ENCODE measurements at regions not wholly inside any gene's neighbourhood (a gene's known extent, or its start where the extent isn't known, plus 50 kb on each side); places are given as distances from the start of the nearest gene placed in this dataset.
A peak's percentile ranks its signal among the peaks of the same experiment; 100 is the strongest.

DNA sequence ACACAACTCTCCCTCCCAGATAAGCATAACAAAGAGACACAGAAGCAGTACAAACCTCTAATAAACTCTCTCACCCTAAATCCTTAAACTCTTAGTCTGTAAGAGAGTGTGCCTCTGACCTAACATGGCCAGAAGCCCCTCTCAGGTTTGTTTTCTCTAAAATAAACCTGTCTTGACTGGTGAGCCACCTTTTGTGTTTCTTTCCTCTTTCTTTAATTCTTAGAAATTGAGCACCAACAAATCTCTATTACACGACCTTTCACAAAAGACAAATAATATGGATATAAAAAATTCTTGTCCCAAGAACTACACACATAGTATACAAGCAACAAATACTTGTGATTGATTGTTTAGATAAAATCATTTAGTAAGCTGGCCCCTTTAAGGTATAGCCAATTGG, 573.7 kb downstream of the EPHA5 start:
- no peak overlapping the region for H3K27ac ChIP-seq (ENCODE audit: poor library complexity, severe bottlenecking)
- H3K9me3 ChIP-seq (ENCODE audit: severe bottlenecking) = peaks cover 3% of the 10 kb centered on the region
- H3K4me1 ChIP-seq (ENCODE audit: insufficient read depth, poor library complexity, severe bottlenecking) = no peaks in the 10 kb centered on the region
- no peak overlapping the region for H3K4me3 ChIP-seq (ENCODE audit: severe bottlenecking)
- DNase-seq (ENCODE audit: low spot score) (no peak), ATAC-seq (ENCODE audit: low read depth) (no peak)
- no peak for TF ChIP-seq CTCF (IDR thresholded peaks at IDR 0.05; ENCODE audit: poor library complexity, severe bottlenecking)
- H3K27me3 ChIP-seq (ENCODE audit: insufficient read depth, poor library complexity, severe bottlenecking) = no peaks in the 10 kb centered on the region
- no peaks in the 10 kb centered on the region for H3K36me3 ChIP-seq (ENCODE audit: low read depth)

DNA sequence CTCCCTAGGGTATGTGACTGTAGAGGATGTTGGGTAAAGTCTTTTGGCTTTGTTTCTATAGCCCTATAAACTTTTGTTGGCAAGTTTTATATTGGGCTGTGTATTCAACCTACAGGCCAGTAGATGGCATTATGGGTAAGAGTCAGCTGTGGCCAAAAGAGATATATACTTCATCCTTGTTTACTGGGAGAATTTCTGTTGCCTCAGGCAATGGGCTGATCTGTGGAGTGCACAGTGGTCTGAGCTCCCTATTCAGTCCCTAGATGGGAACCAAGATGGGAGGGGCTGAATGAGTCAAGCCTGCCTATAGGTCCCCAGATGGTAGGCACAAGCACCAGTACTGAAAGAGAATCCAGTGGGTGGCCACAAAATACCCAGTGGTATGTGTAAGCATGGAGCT, 580.6 kb downstream of the EPHA5 start:
- Histone ChIP-seq H3K9me3 (ENCODE audit: severe bottlenecking) (no peaks in the 10 kb centered on the region), H3K27me3 (ENCODE audit: insufficient read depth, poor library complexity, severe bottlenecking) (no peaks in the 10 kb centered on the region), H3K4me3 (ENCODE audit: severe bottlenecking) (no peak overlapping the region), H3K36me3 (ENCODE audit: low read depth) (no peaks in the 10 kb centered on the region), H3K27ac (ENCODE audit: poor library complexity, severe bottlenecking) (no peak overlapping the region), H3K4me1 (ENCODE audit: insufficient read depth, poor library complexity, severe bottlenecking) (no peaks in the 10 kb centered on the region)
- peak; percentile 49; the same call in 2 of the 3 replicates for ATAC-seq (ENCODE audit: low read depth)
- peak; percentile 54 for TF ChIP-seq CTCF (IDR thresholded peaks at IDR 0.05; ENCODE audit: poor library complexity, severe bottlenecking)
- DNase-seq (ENCODE audit: low spot score) = no peak

GRCh38 chr4:65083076-65083475, 587.2 kb downstream of the EPHA5 start:
- Histone ChIP-seq H3K27me3 (ENCODE audit: insufficient read depth, poor library complexity, severe bottlenecking) (no peaks in the 10 kb centered on the region), H3K9me3 (ENCODE audit: severe bottlenecking) (no peaks in the 10 kb centered on the region), H3K36me3 (ENCODE audit: low read depth) (no peaks in the 10 kb centered on the region), H3K4me1 (ENCODE audit: insufficient read depth, poor library complexity, severe bottlenecking) (no peaks in the 10 kb centered on the region), H3K27ac (ENCODE audit: poor library complexity, severe bottlenecking) (no peak overlapping the region), H3K4me3 (ENCODE audit: severe bottlenecking) (no peak overlapping the region)
- DNase-seq (ENCODE audit: low spot score) (no peak), ATAC-seq (ENCODE audit: low read depth) (no peak)
- TF ChIP-seq CTCF (IDR thresholded peaks at IDR 0.05; ENCODE audit: poor library complexity, severe bottlenecking) = no peak

DNA sequence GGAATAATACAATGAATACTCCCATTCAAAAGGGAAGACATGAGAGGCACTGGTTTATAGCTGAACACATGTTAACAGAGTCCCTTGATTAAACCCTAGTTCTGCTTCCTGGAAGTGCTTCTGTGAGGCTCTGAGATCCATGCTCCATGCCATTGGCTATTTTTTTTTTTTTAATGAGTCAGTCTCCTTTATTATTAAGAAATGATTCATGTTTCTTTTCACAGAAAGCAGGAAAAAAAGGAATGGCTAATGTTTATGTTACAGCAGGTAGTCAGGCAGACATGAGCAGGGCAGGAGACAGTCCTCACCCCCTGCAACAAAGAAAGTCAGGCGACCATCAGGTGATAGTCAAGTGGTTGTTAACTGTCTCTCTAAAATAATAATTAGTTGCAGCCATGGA, 598.7 kb downstream of the EPHA5 start:
- Histone ChIP-seq H3K27me3 (ENCODE audit: insufficient read depth, poor library complexity, severe bottlenecking) (no peaks in the 10 kb centered on the region), H3K4me3 (ENCODE audit: severe bottlenecking) (no peak overlapping the region), H3K36me3 (ENCODE audit: low read depth) (no peaks in the 10 kb centered on the region), H3K9me3 (ENCODE audit: severe bottlenecking) (no peaks in the 10 kb centered on the region), H3K27ac (ENCODE audit: poor library complexity, severe bottlenecking) (no peak overlapping the region), H3K4me1 (ENCODE audit: insufficient read depth, poor library complexity, severe bottlenecking) (no peaks in the 10 kb centered on the region)
- TF ChIP-seq CTCF (IDR thresholded peaks at IDR 0.05; ENCODE audit: poor library complexity, severe bottlenecking) = no peak
- ATAC-seq (ENCODE audit: low read depth) (peak; percentile 78), DNase-seq (ENCODE audit: low spot score) (no peak)

DNA sequence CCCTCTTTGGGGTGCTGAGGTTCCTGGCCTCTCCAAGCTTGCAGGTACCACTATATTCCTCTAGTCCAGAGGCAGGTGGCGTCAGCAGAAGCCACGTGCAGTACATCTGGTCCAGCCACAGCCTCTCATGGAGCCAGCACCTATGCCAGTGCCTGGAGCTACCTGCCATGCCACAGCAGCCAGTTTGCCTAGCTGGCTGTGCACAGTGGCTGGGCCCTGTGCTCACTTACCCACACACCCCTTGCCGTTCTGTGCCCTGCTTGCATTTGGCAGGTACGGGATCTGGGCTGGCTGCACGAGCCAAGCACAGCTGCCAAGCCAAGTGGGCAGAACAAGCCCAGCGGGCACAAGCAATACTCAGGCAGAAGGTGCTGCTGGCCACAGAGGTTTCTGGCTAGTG, 601.1 kb downstream of the EPHA5 start:
- H3K9me3 ChIP-seq (ENCODE audit: severe bottlenecking) = no peaks in the 10 kb centered on the region
- H3K36me3 ChIP-seq (ENCODE audit: low read depth) = no peaks in the 10 kb centered on the region
- H3K27ac ChIP-seq (ENCODE audit: poor library complexity, severe bottlenecking) = no peak overlapping the region
- no peaks in the 10 kb centered on the region for H3K27me3 ChIP-seq (ENCODE audit: insufficient read depth, poor library complexity, severe bottlenecking)
- no peaks in the 10 kb centered on the region for H3K4me1 ChIP-seq (ENCODE audit: insufficient read depth, poor library complexity, severe bottlenecking)
- no peak for DNase-seq (ENCODE audit: low spot score)
- no peak for TF ChIP-seq CTCF (IDR thresholded peaks at IDR 0.05; ENCODE audit: poor library complexity, severe bottlenecking)
- ATAC-seq (ENCODE audit: low read depth) = no peak
- H3K4me3 ChIP-seq (ENCODE audit: severe bottlenecking) = no peak overlapping the region
